GM18867 (cell line): ENCODE measurements at regions not wholly inside any gene's neighbourhood (a gene's known extent, or its start where the extent isn't known, plus 50 kb on each side); places are given as distances from the start of the nearest gene placed in this dataset.

Experiments
- ATAC-seq: cut with Tn5 transposase; IDR thresholded peaks from one replicate; pipeline ENCODE4 v1.9.1; 2021; ENCODE audit warnings: mild to moderate bottlenecking, moderate library complexity; ENCODE audit not compliant: unreplicated experiment

DNA sequence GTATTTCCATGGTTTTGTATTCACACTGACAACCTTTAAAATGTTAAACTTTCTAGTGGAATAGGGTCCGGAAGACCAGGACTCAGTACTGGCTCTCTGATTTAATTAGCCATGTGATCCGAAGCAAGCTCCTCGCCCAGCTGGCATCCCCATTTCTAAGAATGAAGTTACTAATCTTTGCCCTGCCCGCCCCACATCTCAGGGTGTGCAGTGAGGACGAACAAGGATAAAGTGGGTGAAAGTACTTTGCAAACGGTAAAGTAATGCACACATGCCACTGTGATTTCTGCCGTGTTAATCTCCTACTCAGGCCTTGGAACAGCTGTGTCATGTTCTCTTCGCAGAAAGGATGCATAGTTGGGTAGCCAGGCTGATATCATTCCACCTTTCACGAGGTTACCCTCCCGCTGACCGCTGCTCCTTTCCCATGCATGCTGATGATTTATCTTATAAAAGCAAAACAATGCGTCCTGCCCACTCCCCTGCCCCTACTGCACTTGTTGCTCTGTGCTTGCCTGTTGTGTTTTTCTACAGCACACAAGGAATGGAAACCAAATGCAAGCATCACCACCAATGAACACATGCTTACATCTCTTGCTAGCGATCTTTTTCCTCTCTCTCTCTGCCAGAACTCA, 539.0 kb downstream of the EFNB2 start:
- ATAC-seq, result no peak

GRCh38 chr13:105994340-105994739, 541.1 kb downstream of the EFNB2 start:
- no peak for ATAC-seq

GRCh38 chr13:105991622-105992277, 543.7 kb downstream of the EFNB2 start:
- no peak for ATAC-seq

DNA sequence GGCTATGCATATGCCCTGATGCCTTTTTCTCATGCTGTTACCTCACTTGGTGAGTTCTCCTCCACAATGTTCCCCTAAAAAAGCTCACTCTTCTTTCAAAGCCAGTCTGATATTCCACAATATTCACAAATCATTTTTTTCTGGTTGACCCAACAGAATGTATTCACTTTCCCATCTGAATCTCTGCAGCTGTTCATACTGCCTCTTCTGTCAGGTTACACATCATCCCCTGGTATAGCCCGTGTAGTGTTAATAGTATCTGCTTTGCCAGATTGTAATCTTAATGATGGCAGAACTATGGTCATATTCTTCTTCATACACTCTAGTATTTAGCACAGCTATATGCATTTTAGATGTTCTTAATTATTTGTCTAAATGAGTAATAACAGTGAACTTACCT, 544.3 kb downstream of the EFNB2 start:
- ATAC-seq, result no peak

DNA sequence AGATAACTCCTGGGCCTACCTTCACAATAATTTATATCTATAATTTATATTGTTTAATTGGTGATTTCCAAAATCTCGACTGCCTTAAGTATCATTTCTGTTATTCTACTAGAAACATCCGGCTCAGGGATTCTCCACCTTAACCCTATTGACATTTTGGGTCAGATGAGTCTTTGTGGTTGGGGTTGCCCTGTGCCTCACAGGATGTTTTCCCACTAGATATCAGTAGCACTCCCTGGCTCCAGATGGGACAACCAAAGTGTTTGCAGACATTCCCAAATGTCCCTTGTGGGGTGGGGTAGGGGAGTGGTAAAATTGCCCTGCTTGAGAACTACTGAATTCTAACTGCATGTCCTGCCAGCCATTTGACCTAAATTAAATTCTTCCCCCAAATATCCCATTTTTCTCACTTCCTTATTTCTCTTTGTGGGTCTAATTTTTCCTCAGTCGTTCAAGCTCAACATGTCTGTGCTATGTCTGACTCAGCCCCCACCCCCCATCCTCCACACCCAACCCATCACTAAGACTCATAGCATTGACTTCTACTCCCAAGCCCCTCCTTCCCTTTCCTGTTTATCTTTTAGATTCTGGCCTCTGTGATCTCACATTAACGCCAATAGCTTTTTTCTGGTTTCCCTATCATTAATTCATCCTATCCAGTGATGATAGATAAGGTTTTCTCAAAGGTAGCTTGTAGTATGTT, 545.1 kb downstream of the EFNB2 start:
- ATAC-seq, result no peak

DNA sequence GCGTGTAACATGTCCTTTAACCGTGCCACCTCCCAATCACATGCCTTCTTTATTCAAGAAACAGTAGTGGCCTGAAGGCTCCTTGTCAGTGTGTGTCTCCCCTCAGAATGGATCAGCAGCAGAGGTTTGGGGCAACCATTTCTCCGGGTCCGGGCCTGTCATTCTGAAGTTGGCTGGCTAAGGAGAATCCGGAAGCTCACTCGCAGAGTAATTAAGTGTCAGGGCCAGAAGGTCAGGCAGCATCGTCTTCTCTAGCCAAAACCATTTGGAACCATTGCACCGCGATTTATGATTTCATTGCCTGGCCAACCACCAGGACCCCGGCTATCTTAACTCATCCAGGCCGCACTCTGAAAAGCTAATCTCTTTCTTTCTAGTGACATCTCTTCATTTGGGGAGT, 550.8 kb downstream of the EFNB2 start:
- ATAC-seq, result no peak

- ATAC-seq, result no peak
Observed at GRCh38 chr13:105984236-105984635, 551.2 kb downstream of the EFNB2 start.

DNA sequence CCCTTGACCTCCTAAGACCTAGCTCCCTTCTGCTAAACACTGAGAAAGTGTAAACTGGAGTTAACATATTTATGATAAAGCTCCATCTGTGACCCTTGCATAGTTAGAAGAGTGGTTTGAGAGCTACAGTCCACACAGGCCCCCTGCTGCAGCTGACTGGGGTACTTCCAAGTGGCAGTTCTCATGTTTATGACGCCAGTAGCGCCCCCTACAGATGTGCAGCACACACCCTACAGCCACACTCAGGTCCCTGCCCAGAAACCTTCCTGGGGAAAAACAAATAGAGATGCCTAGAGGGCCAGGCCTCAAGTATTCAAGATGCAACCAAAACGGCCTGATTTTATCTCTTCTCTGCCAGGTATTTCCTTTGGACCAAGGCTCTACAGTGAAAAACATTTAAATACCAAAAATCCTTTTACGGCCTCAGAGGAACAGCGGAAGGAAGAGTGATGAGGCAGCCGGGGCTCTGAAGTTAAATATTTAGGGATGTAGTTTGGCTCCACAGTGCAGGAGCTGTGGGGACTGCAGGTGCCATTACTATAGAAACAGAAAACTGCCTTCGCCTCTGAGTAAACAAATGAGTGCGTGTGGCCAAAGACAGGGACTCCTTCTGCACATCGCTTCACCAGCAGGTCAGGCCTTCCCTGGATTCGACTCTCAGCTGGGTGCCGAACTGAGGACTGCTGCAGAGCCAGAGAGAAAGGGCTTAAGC, 553.1 kb downstream of the EFNB2 start:
- no peak for ATAC-seq

GRCh38 chr13:105979131-105980011, 556.1 kb downstream of the EFNB2 start:
- ATAC-seq, result no peak

DNA sequence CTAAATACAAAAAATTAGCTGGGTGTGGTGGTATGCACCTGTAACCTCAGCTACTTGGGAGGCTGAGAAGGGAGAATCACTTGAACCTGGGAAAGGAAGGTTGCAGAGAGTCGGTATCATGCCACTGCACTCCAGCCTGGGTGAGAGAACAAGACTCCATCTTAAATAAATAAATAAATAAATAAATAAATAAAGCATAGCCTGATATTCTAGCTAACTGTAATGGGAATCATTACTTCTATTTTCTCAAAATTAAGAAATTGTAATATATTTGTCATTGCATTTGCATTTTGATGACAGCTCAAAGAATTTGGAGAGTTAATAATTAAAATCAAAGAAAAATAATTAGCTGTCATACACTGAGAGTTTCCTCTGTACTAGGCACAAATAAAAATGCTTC, 561.1 kb downstream of the EFNB2 start:
- no peak for ATAC-seq

DNA sequence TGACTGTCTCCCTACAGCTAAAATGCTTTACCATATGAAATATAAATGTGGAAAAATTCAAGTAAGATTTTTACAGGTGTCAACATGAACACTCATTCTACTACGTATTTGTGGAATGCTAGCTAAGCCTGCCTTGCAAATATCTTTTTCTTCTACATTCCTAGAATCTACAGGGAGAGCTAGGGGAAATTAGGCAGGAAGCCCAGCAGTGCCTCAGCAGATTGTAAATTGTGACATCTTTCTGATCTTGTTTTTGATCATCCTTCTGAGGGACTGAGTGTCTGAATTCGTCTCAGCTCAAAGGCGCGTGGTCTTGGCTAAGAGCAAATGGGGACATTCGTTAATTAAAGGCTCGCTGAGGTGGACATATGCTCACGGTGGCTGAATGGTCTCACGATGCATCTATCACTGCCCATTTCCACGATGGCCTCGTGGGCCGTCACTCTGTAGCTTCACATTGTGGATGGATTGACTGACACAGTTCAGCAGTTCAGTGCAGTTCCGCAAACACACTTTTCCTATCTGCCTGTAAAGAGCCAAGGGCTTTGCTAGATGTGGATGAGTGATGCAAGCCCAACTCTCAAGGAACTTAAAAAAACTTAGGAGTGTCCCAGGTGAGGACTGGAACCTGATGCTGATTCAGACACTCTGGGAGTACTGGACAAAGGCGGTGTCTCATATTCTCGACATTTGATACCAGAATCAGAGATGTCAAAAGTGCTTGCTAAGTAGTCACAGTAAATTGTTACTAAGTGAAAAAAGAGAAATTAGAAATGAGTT, 562.5 kb downstream of the EFNB2 start:
- no peak for ATAC-seq

DNA sequence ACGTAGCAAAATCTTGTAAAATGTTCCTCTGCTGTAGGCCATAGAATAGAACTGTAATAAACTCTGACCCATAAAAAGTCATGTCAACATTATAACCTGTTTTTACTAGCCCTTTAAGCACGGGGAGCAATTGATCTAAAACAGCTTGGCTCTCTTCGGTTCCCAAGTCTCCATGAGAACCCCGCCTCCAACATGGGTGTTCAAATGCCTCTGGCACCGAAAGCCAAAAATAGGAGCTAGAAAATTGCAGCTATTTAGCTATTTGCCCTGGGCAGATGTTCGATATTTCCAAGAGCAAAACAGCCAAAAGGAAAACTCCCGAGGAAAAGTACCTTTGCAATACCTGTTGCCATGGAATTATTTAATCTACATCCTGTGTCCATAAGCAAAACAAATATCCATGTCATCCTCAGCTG, 563.1 kb downstream of the EFNB2 start:
- no peak for ATAC-seq

DNA sequence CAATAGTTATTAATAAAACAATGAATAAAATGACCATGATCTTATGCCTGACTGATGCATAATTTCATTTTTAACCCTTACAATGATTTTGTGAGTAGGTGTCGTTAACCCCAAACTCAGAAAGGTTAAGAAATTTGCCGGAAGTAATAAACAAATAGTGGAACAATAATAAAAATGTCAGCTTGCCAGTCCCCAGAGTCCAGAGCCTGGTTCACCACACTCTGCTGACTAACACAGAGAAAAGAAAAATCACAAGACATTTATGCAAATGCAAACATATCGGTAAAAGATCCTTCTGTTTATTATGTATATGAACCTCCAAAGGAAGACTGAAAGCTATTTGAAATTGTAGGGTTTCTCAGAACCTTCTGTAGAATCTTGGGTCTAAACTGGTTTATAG, 563.7 kb downstream of the EFNB2 start:
- no peak for ATAC-seq

DNA sequence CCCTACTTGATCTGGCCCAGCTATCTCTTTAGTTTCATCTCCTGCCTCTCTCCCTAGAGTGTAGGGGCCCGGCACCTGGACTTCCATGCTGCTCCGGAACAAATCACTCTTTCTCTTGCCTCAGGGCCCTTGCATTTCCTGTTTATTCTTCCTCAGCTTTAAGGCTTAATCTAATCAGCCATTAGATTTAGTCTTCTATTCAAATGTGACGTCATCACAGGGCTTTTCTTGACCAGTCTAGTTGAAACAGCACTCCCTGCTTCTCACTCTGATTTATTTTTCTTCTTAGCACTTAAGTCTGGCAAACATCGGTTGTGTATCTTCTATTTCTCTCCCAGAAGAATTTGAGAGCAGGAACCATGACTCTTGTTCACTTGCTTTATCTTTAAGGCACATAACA, 564.1 kb downstream of the EFNB2 start:
- no peak for ATAC-seq

DNA sequence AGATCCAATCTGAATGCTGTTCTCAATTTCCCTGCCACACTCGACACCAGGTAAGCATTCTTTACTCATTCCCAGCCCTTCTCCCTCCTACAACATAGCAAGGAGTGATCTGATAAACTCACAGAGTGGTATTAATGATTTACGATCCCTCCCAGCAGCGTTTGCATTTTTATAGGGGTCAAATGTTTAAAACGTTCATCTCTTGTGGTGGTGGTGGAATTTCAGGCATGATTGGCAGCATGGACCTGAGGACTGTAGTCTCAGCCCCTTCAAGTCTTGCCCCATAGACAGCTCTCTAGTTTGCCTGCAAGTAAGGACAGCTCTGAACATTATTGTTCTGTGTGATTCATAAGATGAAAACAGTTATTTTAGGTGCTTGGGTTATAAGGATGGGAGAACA, 565.7 kb downstream of the EFNB2 start:
- ATAC-seq, result no peak

DNA sequence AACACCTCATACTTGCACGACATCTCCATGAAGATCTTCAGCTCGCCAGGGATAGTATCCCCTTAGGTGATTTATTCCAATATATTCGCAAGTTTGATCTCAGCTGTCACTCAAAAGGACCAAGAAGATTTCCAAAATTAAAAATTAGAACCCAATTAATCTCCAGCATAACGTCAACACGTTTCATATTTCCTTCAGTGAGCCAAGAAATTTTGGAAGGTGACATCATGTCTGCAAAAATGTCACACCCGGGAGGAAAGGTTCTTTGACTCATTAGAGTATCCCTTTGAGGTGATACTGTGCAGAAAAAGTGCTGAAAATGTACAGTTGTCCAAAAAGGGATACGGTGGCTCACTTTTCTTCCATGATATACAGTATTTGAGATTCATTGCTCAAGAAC, 569.6 kb downstream of the EFNB2 start:
- ATAC-seq, result no peak

DNA sequence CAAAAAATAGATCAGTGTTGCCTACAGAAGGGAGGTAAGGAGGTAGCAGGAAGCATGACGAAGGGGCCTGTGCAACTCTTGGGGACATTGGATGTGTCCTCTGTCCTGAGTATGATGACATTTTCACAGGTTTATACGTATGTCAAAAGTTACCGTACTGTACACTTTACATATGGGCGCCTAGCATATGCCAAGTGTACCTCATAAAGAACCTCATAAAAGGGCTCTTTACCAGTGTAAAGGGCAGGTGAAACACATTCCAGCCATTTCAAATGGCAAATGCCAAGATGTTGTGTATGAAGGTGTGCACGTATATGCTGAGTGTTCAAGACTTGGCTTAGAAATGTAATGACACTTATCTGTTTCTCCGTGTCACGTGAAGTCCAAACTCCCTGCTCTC, 573.4 kb downstream of the EFNB2 start:
- no peak for ATAC-seq

GRCh38 chr13:105961438-105961837, 574.0 kb downstream of the EFNB2 start:
- no peak for ATAC-seq

GRCh38 chr13:105960326-105960725, 575.1 kb downstream of the EFNB2 start:
- ATAC-seq, result no peak

DNA sequence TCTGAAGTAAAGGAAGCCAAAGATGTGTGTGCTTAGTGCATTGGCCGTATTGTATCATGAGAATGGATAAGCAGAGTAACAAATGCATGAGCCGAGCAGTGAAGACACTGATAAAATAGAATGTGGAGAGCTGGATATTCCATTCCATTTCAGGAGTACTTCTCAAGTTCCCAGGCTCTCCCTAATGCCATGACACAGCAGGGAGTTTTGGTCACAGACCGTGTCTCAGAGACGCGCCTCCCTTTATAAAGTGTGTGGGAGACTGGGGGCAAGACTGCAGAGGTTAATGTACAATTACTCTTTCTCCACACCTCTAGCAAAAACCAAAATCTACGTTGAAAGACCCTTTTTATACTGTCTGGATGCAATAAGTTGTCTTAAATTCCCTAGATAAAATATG, 575.6 kb downstream of the EFNB2 start:
- no peak for ATAC-seq
